ENCODE measurements at regions not wholly inside any gene's neighbourhood (a gene's known extent, or its start where the extent isn't known, plus 50 kb on each side); places are given as distances from the start of the nearest gene placed in this dataset.

- TF ChIP-seq CTCF (IDR thresholded peaks at IDR 0.05; ENCODE audit: low read depth, low read length), result no peak
- DNase-seq (ENCODE audit: extremely low read depth, low read depth), result no peak
Measured at GRCh38 chr6:134378426-134378825, 60.5 kb upstream of the SGK1 start.

GRCh38 chr6:134376785-134377184 is 58.9 kb upstream of the SGK1 start:
- TF ChIP-seq CTCF (IDR thresholded peaks at IDR 0.05; ENCODE audit: low read depth, low read length), result no peak

DNA sequence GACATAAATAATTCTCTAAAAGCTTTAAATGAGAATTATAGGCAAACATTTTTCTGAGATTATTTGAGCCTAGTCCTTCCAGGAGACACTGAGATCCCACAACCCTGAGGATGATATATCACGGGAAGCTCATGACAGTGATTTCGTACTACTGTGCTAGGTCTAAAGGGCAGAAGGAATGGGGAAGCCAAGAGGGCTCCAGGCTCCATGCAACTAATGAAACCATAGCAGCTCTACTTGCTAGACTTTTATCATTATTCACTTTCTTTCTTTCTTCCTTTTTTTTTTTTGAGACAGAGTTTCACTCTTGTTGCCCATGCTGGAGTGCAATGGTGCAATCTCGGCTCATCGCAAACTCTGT is 57.3 kb upstream of the SGK1 start:
- no peak for DNase-seq (ENCODE audit: extremely low read depth, low read depth)

More at GRCh38 chr6:134376785-134377184, 58.9 kb upstream of the SGK1 start:
- no peak for DNase-seq (ENCODE audit: extremely low read depth, low read depth)

DNA sequence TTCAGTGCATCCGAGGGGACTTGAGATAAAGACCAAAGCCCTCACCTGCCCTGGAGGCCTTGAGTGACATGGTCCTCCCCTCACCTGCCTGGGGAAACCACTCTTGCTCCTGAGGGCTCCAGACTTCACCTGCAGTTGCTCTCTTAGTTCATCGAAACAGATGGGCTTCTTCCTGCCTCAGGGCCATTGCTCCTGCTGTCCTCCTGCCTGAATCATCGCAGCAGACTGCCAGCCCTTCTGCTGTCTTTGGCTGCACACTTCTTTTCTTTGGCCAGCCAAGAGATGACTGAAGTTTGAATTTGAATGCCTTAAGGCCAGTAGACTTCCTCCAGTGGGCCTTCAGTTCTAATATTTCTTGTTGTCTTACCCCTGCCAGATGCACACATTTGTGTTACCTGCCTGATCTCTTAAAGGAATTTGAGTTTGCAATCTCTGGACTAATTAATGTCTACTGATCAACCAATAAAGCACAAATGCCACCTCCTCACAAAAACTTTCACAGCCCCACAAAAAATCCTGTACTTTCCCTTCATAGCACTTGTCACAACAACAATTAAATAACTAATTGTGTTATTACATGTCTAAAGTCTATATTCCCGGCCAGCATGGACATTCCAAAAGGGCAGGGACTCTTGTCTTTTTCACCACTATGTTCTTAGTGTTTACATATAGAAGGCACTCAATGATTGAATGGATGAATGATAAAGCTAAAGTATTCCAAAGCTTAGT is 56.7 kb upstream of the SGK1 start:
- no peak for DNase-seq (ENCODE audit: extremely low read depth, low read depth)
- no peak for TF ChIP-seq CTCF (IDR thresholded peaks at IDR 0.05; ENCODE audit: low read depth, low read length)

More for the DNA sequence above, 57.3 kb upstream of the SGK1 start:
- no peak for TF ChIP-seq CTCF (IDR thresholded peaks at IDR 0.05; ENCODE audit: low read depth, low read length)

DNA sequence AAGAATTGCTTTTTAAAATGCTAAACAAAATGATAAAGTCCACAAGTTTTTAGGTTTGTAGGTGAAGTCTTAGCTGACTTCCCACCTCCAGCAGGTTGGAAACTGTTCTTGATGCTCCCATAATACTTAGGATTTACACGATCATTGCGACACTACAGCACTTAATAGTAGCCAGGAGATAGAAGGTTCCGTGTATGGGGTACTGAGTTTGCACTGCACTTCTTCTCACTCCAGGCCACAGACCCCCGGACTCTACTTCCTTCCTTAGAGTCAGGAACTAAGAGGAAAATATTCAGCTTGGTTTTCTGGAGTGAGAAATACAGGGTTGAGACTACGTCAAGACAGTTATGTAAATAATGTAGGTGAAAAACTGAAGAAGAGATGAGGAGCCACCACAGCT is 56.1 kb upstream of the SGK1 start:
- no peak for TF ChIP-seq CTCF (IDR thresholded peaks at IDR 0.05; ENCODE audit: low read depth, low read length)
- no peak for DNase-seq (ENCODE audit: extremely low read depth, low read depth)

GRCh38 chr6:134373282-134373922 is 55.5 kb upstream of the SGK1 start:
- DNase-seq (ENCODE audit: extremely low read depth, low read depth), result peak; percentile 61
- TF ChIP-seq CTCF (IDR thresholded peaks at IDR 0.05; ENCODE audit: low read depth, low read length), result no peak

GRCh38 chr6:134372603-134373281 is 54.8 kb upstream of the SGK1 start:
- TF ChIP-seq CTCF (IDR thresholded peaks at IDR 0.05; ENCODE audit: low read depth, low read length), result no peak
- peak; percentile 44 for DNase-seq (ENCODE audit: extremely low read depth, low read depth)

Data from AG09319 (cell line).